GM18511 (cell line): ENCODE measurements at regions not wholly inside any gene's neighbourhood (a gene's known extent, or its start where the extent isn't known, plus 50 kb on each side); places are given as distances from the start of the nearest gene placed in this dataset.

Experiments
- ATAC-seq: cut with Tn5 transposase; IDR thresholded peaks from one replicate; pipeline ENCODE4 v1.9.1; 2021; ENCODE audit warnings: mild to moderate bottlenecking, moderate library complexity; ENCODE audit not compliant: unreplicated experiment

DNA sequence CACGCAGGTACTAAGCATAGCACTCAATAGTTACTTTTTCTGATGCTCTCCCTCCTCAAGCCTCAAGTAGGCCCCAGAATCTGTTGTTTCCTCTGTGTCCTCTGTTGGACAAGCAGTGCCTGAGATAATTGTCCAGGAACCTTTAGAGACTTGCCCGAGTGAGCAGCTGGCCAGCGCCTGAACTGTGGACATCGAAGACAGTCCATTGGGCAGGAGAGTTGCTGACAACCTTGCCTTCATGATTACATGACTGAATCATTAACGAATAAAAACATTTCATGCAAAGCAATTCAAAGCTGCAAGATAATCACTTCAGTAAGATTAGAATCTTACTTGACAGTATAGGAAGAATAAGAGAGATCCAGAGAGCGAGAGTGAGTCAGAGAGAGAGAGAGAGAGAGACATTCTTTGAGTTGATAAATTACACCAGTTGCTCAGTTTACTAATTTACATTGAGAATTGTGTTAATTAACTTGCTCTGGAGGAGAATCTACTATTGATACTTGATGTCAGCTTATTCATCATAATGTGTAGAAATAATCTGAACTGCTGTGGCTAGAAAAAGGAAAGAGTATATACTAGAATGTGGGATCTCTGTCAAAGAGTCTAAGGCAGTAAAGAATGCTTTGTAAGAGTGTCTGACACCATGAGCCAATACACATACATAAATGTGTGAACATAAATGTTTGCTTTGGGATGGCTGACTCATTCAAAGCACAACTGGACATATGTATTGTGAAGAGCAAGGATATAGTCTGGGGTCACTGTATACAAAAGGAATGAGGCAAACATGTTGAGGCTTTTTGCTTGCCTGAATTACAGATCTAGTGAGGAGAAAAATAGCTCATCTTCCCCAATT, 216.0 kb downstream of the ZNF326 start:
- no peak for ATAC-seq

GRCh38 chr1:90208949-90209348, 214.0 kb downstream of the ZNF326 start:
- no peak for ATAC-seq

DNA sequence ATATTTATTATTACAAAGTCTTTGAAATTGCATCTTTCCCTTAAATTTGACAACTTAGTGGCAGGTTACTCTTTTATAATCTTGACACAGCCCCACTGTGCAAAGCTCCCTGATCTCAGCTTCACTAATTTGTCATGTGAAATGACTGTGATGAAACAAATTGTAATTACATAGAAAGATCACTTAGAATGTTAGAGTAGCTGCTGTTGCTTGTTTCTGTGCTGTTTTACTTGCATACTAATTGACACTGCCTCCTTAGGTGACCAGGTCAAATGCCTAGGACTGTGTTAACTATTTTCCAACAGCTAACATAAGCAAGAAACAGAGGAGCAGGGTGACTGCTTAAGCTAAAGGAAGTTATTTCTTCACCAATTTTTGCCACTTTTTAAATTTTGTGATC, 211.3 kb downstream of the ZNF326 start:
- no peak for ATAC-seq

DNA sequence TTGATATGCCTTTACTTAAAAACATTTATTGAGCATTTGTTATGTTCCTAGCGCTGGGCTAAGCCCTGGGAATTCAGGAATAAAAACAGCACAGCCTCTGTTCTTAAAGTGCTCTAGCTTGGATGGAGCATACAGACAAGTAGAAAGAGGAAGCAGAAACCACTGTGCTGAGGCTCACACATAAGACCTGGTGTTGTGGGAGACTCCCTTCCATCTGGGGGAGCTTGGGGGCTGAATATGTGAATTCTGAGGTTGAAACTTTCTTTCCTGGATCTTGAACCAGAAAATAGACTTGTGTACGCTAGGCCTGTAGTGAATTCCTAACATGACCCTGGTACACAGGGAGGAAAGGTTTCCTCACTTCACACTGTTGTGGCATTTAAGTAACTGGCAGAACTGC, 209.9 kb downstream of the ZNF326 start:
- ATAC-seq = no peak

DNA sequence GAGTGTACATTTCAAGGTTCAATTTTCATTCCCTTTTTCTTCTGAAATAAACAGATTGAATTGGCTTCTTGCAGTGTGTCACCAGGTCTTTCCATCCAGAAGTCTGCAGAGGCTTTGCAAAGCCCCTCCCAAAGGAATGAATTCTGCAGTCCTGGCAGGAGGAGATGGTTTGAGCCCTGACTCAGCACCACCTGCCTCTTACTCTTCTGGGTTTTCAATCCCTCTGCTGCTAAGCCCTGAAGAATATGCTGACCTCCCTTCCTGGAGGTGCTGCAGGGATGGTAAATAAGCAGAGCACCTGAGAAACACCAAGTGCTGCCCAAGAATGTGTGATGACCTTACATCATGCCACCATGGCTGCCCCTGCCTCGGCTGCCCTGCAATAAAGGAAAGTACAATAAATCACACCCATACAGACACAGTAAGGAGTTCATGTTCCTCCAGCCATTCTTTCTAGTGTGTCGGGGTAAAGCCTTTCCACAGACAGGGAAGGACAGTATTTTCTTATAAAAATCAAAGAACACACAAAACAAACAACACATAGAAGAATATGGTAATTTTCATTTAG, 209.2 kb downstream of the ZNF326 start:
- no peak for ATAC-seq

- no peak for ATAC-seq
Measured at GRCh38 chr1:90201467-90202358, 206.8 kb downstream of the ZNF326 start.

DNA sequence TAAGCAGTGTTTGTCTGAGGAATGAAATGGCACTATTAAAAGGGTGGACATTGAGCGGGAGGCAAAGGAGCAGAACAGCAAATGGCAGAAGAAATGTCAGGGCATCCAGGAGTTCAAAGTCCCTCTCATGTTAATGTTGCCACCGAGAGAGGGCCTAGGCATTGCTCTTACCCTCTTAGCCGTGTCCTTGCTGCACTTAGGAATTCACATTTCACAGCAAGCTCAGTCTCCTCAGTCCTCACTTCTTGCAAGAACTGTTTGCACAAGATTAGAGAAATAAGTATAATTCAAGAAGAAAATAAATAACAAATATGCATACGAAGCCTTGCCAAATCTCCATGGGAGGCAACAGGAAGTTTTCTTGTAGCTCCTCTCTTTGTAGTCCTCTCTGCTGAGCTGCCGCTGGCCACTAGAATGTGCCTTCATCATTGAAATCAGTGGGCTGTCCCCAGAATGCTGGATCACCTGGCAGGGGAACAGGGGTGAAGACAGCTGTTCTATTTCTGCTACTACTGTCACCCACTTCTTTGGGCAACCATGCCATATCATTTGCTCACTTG, 205.8 kb downstream of the ZNF326 start:
- no peak for ATAC-seq

DNA sequence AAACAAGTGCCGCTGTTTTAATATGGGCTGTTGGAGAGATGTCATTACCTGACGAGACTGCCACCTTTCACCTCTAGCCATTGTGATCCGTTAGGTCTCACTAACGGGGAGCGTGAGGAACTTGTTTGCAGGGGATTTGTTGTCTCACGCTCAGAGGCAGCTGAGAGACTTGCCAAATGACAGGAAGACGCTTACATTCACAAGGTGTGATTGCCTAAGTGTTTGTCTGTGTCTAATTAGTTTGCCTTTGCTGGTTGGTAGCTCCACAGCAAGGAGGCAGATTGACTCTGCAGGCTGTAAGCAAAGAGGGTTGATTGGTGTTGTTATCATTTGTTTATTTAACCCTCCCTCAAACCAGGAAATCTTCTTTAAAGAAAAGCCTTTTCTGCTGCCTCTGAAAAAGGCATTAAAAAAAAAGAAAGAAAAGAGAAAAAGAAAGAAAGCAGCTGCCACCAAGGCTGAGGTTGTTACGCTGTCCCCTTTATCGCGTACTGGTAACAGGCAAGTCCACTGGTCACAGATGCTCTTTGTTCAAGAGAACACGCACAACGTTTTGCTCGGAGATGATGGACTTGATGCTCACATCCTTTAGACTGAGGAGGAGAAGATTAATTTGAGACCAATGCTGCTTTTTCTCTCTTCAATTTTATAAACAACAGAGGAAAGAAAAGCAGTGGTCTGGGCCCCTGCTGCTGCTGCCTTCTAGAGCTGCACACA, 203.9 kb downstream of the ZNF326 start:
- ATAC-seq = no peak

GRCh38 chr1:90193116-90193515, 198.2 kb downstream of the ZNF326 start:
- ATAC-seq = no peak

GRCh38 chr1:90192408-90192807, 197.5 kb downstream of the ZNF326 start:
- no peak for ATAC-seq

DNA sequence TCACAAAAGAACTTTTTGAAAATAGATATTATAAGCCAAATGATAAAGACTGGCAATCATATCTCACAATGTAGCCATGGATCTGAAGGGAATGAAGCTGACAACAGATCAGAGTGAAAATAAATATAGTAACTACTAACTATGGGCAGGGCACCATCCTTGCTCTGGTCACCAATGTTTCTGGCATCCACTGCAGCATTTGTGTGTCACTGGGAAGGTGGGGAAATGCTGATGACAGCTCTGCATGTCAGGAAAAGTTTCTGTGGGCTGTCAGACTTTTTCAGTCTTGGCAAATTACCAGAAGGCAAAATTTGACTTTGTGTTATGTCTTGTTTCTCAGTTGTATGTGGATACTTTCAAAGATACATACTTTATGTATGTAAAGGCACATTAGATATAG, 195.6 kb downstream of the ZNF326 start:
- no peak for ATAC-seq

- ATAC-seq = no peak
Measured at GRCh38 chr1:90189889-90190288, 195.0 kb downstream of the ZNF326 start.

DNA sequence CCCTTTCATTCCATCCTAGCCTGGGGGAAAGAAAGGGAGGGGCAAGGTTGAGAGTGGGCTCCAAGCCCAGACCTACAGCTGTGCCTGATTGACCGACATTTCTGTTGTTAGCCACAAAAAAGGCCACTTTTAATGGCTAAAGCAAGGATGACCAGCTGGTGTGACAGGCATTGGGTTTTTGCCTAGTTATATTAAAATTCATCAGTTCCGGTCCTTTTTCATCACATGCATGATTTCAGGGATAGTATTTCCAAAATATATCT, 192.3 kb downstream of the ZNF326 start:
- no peak for ATAC-seq

DNA sequence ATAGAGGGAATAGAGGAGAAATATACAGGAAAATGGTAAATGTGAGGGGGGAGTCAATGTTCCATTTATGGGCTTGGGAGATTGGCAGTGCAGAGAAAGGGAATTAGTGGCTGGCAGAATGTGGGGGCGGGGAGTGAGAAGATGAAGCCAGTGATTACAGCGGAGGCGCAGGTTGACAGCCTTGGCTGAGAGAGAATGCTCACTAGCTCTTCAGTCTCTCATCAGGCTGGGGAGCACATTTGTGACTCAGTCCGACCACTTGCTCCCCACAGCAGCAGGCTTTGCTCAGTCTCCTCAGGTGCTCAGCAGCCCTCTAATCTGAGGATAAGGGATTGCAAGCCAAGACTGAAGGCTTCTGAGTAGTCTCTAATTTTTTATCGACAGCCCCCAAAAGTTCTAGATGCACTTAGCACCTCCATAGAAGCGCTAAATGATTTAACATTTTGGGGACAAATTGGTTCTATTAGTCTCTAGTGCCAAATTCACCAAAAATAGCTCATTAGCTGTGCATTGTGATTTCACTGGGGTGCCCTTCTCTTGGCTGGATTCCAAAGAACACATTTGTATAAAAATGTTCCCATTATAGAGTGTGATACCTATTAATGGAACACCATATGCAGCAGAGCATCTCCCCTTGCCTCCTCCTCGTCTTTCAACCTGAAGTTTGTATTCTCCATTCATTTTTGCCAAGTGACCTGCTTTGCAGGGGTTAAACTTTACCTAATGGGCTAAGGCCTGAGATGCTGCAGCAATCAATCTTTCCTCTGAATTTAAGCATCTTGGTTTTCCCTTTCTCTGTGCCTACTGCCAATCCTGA, 191.8 kb downstream of the ZNF326 start:
- ATAC-seq = no peak

- no peak for ATAC-seq
Measured at GRCh38 chr1:90176530-90176929, 181.6 kb downstream of the ZNF326 start.

- ATAC-seq = no peak
Measured at GRCh38 chr1:90175490-90176167, 180.7 kb downstream of the ZNF326 start.

GRCh38 chr1:90174246-90174645, 179.3 kb downstream of the ZNF326 start:
- no peak for ATAC-seq

DNA sequence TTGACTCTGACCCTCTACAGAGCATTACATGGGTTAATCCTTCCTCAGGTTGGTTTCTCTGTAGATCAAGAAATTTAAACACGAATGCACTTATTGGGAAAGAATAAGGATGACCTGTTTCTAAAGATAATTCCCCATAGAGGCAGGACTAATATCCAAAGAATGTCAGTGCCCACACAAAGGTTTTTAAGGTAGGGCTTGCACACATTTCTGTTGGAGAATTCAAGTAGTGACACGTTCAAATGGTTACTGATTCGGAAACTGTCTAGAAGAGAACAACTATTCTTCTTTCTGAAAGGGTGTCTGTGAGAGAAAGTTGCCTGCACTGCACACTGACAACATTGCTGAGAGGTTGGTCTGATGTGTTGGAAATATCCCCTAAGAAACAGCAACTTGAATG, 167.3 kb downstream of the ZNF326 start:
- ATAC-seq = no peak

DNA sequence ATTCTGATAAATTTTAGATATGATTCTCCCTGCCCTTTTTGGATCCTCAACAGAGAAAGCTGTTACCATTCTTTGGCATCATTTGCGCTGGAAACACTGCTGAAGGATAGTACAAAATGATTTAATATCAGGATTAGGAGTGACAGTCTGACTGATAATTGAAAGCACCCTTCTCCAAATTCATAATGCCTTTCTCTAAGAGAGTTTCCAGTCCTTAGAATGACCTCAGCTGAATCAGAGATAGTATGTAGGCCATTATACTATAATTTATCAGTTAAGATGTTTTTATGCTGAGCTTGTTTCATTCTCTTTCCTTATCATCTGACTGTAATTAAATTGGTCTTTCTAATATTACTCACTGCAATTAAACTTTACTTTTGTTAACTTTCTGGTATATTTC, 166.7 kb downstream of the ZNF326 start:
- no peak for ATAC-seq
